ENCODE measurements at regions not wholly inside any gene's neighbourhood (a gene's known extent, or its start where the extent isn't known, plus 50 kb on each side); places are given as distances from the start of the nearest gene placed in this dataset.

- DNase-seq (ENCODE audit: low spot score) = no peak
These were observed 126.5 kb upstream of the MYL2 start for GRCh38 chr12:111046896-111047295.

DNA sequence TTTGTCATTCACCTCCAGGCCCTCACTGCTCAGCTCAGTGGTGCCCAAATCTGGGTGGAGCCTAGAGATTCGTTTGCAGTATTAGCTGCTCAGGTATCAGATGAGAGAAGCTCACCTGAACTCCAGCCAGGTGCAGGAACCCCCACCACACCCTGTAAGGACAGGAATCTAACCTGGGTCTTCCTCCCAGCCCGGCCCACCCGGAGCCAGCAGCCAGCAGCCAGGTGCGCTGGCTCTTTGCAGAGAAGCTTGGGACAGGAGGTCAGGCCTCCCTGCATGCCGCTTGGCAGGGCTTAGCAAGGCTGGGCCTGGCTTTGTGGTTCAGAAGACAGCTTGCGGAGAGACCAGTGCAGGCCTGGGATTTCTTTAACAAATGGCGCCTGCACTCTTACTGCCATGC lies 125.6 kb upstream of the MYL2 start:
- no peak for DNase-seq (ENCODE audit: low spot score)

DNA sequence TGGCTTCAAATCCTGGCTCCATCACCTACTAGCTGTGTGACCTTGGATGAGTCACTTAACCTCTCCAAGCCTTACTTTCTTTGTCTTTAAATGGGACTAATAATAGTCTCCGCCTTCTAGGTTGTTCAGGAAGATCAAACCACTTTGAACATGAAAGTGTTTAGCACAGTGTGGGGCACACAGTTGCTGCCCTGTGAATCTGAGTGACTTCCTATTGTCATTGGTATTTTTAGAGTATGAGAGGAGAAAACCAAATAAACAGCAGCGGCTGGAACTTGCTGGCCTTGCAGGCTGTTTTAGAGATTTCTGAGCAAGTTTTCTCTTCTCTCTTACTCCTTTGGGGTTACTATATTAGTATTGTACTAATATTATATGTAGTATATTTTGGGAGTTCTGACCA lies 120.7 kb upstream of the MYL2 start:
- DNase-seq (ENCODE audit: low spot score) = no peak

GRCh38 chr12:111040690-111041089 lies 120.3 kb upstream of the MYL2 start:
- no peak for DNase-seq (ENCODE audit: low spot score)

DNA sequence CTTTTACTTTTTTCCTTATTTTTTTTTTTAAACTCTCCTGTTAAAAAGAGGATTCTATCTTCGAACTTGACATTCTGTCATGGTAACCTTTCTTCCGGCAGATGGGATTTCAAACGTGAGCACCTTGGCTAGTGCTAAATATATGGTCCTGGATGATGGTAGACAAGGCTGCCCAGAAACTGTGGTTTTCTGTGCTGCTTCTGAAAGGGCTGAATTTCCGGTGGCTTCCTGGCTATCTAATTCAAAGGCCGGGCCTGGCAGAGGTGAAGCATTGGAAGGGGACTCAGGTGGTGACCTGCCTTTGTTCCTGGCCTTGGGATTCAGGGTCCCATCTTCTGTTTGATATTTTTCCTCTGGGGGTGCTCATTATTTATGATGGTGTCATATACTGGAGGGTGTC lies 118.6 kb upstream of the MYL2 start:
- DNase-seq (ENCODE audit: low spot score) = no peak

- DNase-seq (ENCODE audit: low spot score) = no peak
These were observed 117.7 kb upstream of the MYL2 start for GRCh38 chr12:111038077-111038476.

DNA sequence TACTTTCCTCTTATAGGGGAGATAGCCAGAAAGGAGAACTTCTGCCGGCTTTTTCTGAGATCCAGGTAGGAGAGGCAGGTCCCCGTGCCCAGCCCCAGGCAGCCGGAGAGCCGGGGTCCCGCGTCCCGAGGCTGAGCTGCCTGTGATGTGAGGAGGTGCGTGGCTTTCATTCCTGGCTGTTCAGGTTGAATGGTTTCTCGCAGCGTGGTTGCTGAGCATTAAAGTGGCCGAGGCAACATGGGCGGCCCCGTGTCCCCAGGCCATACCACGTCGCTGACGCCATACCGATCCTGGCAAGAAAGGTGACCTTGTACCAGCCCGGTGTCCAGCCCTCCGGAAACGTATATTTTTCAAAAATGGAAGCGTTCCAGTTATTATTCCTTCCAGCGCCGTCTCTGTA lies 116.7 kb upstream of the MYL2 start:
- no peak for DNase-seq (ENCODE audit: low spot score)

GRCh38 chr12:111035578-111036301 lies 115.4 kb upstream of the MYL2 start:
- no peak for DNase-seq (ENCODE audit: low spot score)

- no peak for DNase-seq (ENCODE audit: low spot score)
These were observed 114.7 kb upstream of the MYL2 start for GRCh38 chr12:111034886-111035577.

- DNase-seq (ENCODE audit: low spot score) = no peak
These were observed 113.9 kb upstream of the MYL2 start, which contains the start of gene CUX2 for GRCh38 chr12:111034083-111034885. Gene CUX2 (plus strand): TSS chr12:111034165.

DNA sequence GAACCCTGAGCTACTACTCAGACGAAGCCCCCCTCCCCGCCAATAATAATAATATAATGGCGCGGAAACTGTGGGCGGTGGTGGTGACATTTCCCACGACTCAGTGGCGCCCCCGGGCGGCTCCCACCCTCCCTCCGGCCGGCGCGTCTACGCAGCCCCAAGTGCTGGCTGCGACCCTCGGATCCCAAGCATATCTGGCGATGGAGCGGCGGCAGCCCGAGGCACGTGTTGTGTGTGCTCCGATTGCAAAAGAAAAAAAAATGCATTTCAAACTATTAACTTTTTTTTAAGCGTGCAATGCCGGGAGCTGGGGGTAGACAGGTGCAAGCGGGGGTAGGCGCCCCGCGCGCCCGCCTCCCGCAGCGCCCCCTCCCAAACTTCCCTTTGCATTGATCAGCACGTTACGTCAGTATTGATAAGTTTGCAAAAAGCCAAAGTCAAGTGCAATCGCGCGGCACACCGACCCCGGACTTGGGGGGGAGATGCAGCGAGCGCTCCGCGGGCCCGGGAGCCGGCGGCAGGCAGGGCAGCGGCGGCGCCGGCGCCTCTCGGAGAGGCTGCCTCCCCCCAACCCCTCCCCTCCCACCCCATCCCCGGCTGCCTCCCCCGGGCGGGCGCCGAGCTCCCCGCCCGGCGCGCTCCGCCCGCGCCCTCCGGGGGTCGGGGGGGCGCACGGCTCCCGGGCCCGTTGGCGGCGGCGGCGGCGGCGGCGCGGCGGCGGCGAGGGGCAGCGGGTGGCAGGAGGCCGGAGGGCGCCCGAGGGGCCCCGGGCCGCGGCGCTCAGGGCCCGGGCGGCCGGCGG lies 113.1 kb upstream of the MYL2 start:
- DNase-seq (ENCODE audit: low spot score) = no peak

DNA sequence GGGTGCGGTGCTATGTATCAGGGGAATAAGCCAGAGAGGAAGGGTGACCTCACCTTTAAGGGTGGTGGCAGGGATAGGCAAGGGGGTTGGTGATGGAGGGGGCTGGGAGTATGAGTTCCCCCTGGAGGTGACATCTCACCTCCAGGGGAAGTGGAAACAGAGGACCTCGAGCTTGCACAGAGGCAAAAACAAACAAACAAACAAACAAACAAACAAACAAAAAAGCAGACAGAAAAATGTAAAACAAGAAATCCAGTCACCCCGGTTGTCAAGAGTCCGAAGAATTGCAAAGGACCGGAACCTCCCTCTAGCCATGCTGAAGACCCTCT lies 112.2 kb upstream of the MYL2 start:
- DNase-seq (ENCODE audit: low spot score) = no peak

- no peak for DNase-seq (ENCODE audit: low spot score)
These were observed 111.7 kb upstream of the MYL2 start for GRCh38 chr12:111031916-111032590.

- DNase-seq (ENCODE audit: low spot score) = no peak
These were observed 110.4 kb upstream of the MYL2 start for GRCh38 chr12:111030800-111031199.

GRCh38 chr12:111029732-111030131 lies 109.4 kb upstream of the MYL2 start:
- no peak for DNase-seq (ENCODE audit: low spot score)

- DNase-seq (ENCODE audit: low spot score) = no peak
These were observed 108.9 kb upstream of the MYL2 start for GRCh38 chr12:111029305-111029704.

- no peak for DNase-seq (ENCODE audit: low spot score)
These were observed 108.5 kb upstream of the MYL2 start for GRCh38 chr12:111028830-111029229.

GRCh38 chr12:111027431-111027830 lies 107.1 kb upstream of the MYL2 start:
- no peak for DNase-seq (ENCODE audit: low spot score)

DNA sequence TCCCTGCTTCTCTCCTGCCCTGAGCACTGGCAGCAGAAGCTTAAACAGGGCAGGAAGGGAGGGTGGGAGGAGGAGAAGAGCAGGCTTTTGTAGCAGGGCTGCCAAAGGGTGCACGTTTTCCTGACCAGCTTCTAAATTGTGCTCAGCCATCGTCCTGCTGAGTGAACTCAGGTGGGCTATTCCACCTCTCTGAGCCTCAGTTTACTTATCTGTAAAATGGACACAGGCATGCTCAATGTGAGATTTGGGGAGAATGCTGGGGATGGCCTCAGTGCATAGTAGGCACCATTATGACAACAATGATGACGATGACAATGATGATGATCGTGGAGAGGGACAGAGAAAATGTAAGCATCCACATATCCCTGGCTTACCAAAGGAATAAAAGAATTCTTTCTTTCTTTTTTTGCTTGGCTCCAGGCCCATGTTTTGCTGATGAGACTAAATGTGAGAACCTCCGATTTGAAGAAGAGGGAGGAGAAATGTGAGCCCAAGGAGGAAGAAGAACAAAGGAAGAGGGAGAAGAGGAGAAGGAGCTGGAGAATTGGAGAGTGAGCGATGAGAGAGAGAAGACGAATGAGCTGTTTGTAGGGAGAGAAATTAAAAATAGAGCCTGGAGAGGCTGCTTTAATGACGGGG lies 105.5 kb upstream of the MYL2 start:
- DNase-seq (ENCODE audit: low spot score) = no peak

GRCh38 chr12:111025301-111025700 lies 104.9 kb upstream of the MYL2 start:
- DNase-seq (ENCODE audit: low spot score) = no peak

All from HT-29 (cell line).